ENCODE measurements at regions not wholly inside any gene's neighbourhood (a gene's known extent, or its start where the extent isn't known, plus 50 kb on each side); places are given as distances from the start of the nearest gene placed in this dataset.

GRCh38 chr10:128336401-128336800 is 210.2 kb upstream of the MKI67 start:
- peaks cover 1% of the 10 kb centered on the region; the same call in 1 of the 2 replicates for H3K27me3 Mint-ChIP-seq (ENCODE audit: insufficient read depth)
- no peak overlapping the region for H3K27ac Mint-ChIP-seq
- DNase-seq, result no peak
- TF ChIP-seq CTCF (IDR thresholded peaks at IDR 0.05), result no peak
- H3K4me1 Mint-ChIP-seq (ENCODE audit: low read depth), result no peaks in the 10 kb centered on the region
- H3K9me3 Mint-ChIP-seq, result peaks cover 59% of the 10 kb centered on the region
- no peak overlapping the region for H3K4me3 Mint-ChIP-seq
- H3K36me3 Mint-ChIP-seq (ENCODE audit: low read depth), result no peaks in the 10 kb centered on the region

GRCh38 chr10:128337860-128338378 is 211.7 kb upstream of the MKI67 start:
- no peaks in the 10 kb centered on the region for H3K36me3 Mint-ChIP-seq (ENCODE audit: low read depth)
- peaks cover 61% of the 10 kb centered on the region for H3K9me3 Mint-ChIP-seq
- peaks cover 1% of the 10 kb centered on the region; the same call in 1 of the 2 replicates for H3K27me3 Mint-ChIP-seq (ENCODE audit: insufficient read depth)
- DNase-seq, result no peak
- no peak overlapping the region for H3K27ac Mint-ChIP-seq
- no peak overlapping the region for H3K4me3 Mint-ChIP-seq
- TF ChIP-seq CTCF (IDR thresholded peaks at IDR 0.05), result no peak
- H3K4me1 Mint-ChIP-seq (ENCODE audit: low read depth), result no peaks in the 10 kb centered on the region

- Mint-ChIP-seq H3K27me3 (ENCODE audit: insufficient read depth) (peaks cover 1% of the 10 kb centered on the region; the same call in 1 of the 2 replicates), H3K4me1 (ENCODE audit: low read depth) (no peaks in the 10 kb centered on the region), H3K36me3 (ENCODE audit: low read depth) (no peaks in the 10 kb centered on the region), H3K4me3 (no peak overlapping the region), H3K9me3 (peaks cover 67% of the 10 kb centered on the region), H3K27ac (no peak overlapping the region)
- DNase-seq, result no peak
- TF ChIP-seq CTCF (IDR thresholded peaks at IDR 0.05), result no peak
These were observed 212.7 kb upstream of the MKI67 start for GRCh38 chr10:128338951-128339350.

- DNase-seq, result no peak
- Mint-ChIP-seq H3K4me1 (ENCODE audit: low read depth) (no peaks in the 10 kb centered on the region), H3K36me3 (ENCODE audit: low read depth) (no peaks in the 10 kb centered on the region), H3K27ac (no peak overlapping the region), H3K4me3 (no peak overlapping the region), H3K9me3 (peaks cover 64% of the 10 kb centered on the region), H3K27me3 (ENCODE audit: insufficient read depth) (peaks cover under 1% of the 10 kb centered on the region; the same call in 1 of the 2 replicates)
- no peak for TF ChIP-seq CTCF (IDR thresholded peaks at IDR 0.05)
These were observed 213.5 kb upstream of the MKI67 start for GRCh38 chr10:128339753-128340152.

GRCh38 chr10:128345353-128345752 is 219.1 kb upstream of the MKI67 start:
- no peak for DNase-seq
- Mint-ChIP-seq H3K4me3 (no peak overlapping the region), H3K36me3 (ENCODE audit: low read depth) (no peaks in the 10 kb centered on the region), H3K9me3 (peaks cover 46% of the 10 kb centered on the region), H3K4me1 (ENCODE audit: low read depth) (no peaks in the 10 kb centered on the region), H3K27me3 (ENCODE audit: insufficient read depth) (no peaks in the 10 kb centered on the region), H3K27ac (no peak overlapping the region)
- no peak for TF ChIP-seq CTCF (IDR thresholded peaks at IDR 0.05)

GRCh38 chr10:128360783-128361182 is 234.6 kb upstream of the MKI67 start:
- peaks cover 11% of the 10 kb centered on the region for H3K36me3 Mint-ChIP-seq (ENCODE audit: low read depth)
- no peak overlapping the region for H3K4me3 Mint-ChIP-seq
- H3K27ac Mint-ChIP-seq, result no peak overlapping the region
- H3K4me1 Mint-ChIP-seq (ENCODE audit: low read depth), result no peaks in the 10 kb centered on the region
- no peak for DNase-seq
- H3K27me3 Mint-ChIP-seq (ENCODE audit: insufficient read depth), result peaks cover 5% of the 10 kb centered on the region
- H3K9me3 Mint-ChIP-seq, result peaks cover 79% of the 10 kb centered on the region
- TF ChIP-seq CTCF (IDR thresholded peaks at IDR 0.05), result no peak

All from HFFc6 (cell line).